Hematopoietic multipotent progenitor cell treated with erythropoietin and hydrocortisone succinate and interleukin-3 and kit ligand, for 17 days (in vitro differentiated cells): ENCODE measurements at regions not wholly inside any gene's neighbourhood (a gene's known extent, or its start where the extent isn't known, plus 50 kb on each side); places are given as distances from the start of the nearest gene placed in this dataset.
"Not testable (repeated sequence)": the region's sequence is repeated elsewhere in the genome, so short reads cannot be mapped to it uniquely, and the experiment has no call there.

Experiments used
- DNase-seq: peaks from one replicate; pipeline ENCODE4 v3.0.0-alpha.2; 2015; ENCODE audit warnings: low spot score

- DNase-seq = not testable (repeated sequence)
These were observed 53.3 kb upstream of the ARL4D start for GRCh38 chr17:43345515-43345914.

- no peak for DNase-seq
These were observed 54.1 kb upstream of the ARL4D start for GRCh38 chr17:43344685-43345084.

- DNase-seq = no peak
These were observed 56.3 kb upstream of the ARL4D start for GRCh38 chr17:43342589-43342890.

- no peak for DNase-seq
These were observed 56.8 kb upstream of the ARL4D start for GRCh38 chr17:43341715-43342588.

GRCh38 chr17:43338886-43339516 lies 59.8 kb upstream of the ARL4D start:
- DNase-seq = peak; percentile 67

- DNase-seq = no peak
These were observed 60.9 kb upstream of the ARL4D start for GRCh38 chr17:43337684-43338428.

GRCh38 chr17:43334738-43335402 lies 63.9 kb upstream of the ARL4D start:
- DNase-seq = no peak

GRCh38 chr17:43333433-43333943 lies 65.3 kb upstream of the ARL4D start:
- no peak for DNase-seq

- no peak for DNase-seq
These were observed 66.6 kb upstream of the ARL4D start for GRCh38 chr17:43332230-43332629.

- DNase-seq = no peak
These were observed 67.7 kb upstream of the ARL4D start for GRCh38 chr17:43330876-43331639.

- no peak for DNase-seq
These were observed 69.6 kb upstream of the ARL4D start for GRCh38 chr17:43329183-43329582.

- no peak for DNase-seq
These were observed 70.1 kb upstream of the ARL4D start for GRCh38 chr17:43328650-43329049.

- no peak for DNase-seq
These were observed 70.9 kb upstream of the ARL4D start for GRCh38 chr17:43327834-43328420.

- no peak for DNase-seq
These were observed 71.4 kb upstream of the ARL4D start for GRCh38 chr17:43327421-43327820.

GRCh38 chr17:43326490-43327275 lies 72.1 kb upstream of the ARL4D start:
- DNase-seq = no peak

GRCh38 chr17:43324205-43324893 lies 74.4 kb upstream of the ARL4D start:
- DNase-seq = no peak

- DNase-seq = no peak
These were observed 79.3 kb upstream of the ARL4D start for GRCh38 chr17:43319293-43320124.

GRCh38 chr17:43316522-43317142 lies 82.2 kb upstream of the ARL4D start:
- DNase-seq = no peak
